ENCODE measurements at regions not wholly inside any gene's neighbourhood (a gene's known extent, or its start where the extent isn't known, plus 50 kb on each side); places are given as distances from the start of the nearest gene placed in this dataset.

- Histone ChIP-seq H3K4me2 (ENCODE audit: low read length) (no peak overlapping the region), H3K36me3 (ENCODE audit: insufficient read depth, low read length) (no peaks in the 10 kb centered on the region), H2AFZ (ENCODE audit: low read depth, low read length) (no peak overlapping the region), H3K9me3 (ENCODE audit: insufficient read depth, low read depth, low read length) (no peaks in the 10 kb centered on the region), H3K27me3 (ENCODE audit: insufficient read depth, low read length) (no peaks in the 10 kb centered on the region), H4K20me1 (ENCODE audit: insufficient read depth, low read length) (no peaks in the 10 kb centered on the region), H3K4me1 (ENCODE audit: insufficient read depth, low read length) (peaks cover 24% of the 10 kb centered on the region), H3K79me2 (ENCODE audit: insufficient read depth, low read length) (no peaks in the 10 kb centered on the region), H3K9ac (ENCODE audit: low read length) (no peak overlapping the region), H3K27ac (ENCODE audit: low read depth, low read length) (no peak overlapping the region), H3K4me3 (ENCODE audit: insufficient read depth, low read depth, low read length) (no peak overlapping the region)
- no peak for DNase-seq (ENCODE audit: low read depth)
- Mint-ChIP-seq H3K9me3 (ENCODE audit: unreplicated experiment) (no peaks in the 10 kb centered on the region), H3K27ac (ENCODE audit: unreplicated experiment) (no peak overlapping the region), H3K36me3 (ENCODE audit: low read depth, unreplicated experiment) (no peaks in the 10 kb centered on the region), H3K4me3 (ENCODE audit: unreplicated experiment) (no peak overlapping the region), H3K4me1 (ENCODE audit: low read depth, unreplicated experiment) (peaks cover 15% of the 10 kb centered on the region), H3K27me3 (ENCODE audit: low read depth, unreplicated experiment) (peaks cover 4% of the 10 kb centered on the region)
- TF ChIP-seq EZH2 (IDR thresholded peaks at IDR 0.05; ENCODE audit: insufficient read depth, low read length) (no peak), CTCF (IDR thresholded peaks at IDR 0.05; ENCODE audit: insufficient read depth, low read depth, low read length) (no peak)
- no peak for FAIRE-seq
These were observed 88.2 kb upstream of the LCLAT1 start for GRCh38 chr2:30358842-30359241.

GRCh38 chr2:30359644-30360167 is 87.3 kb upstream of the LCLAT1 start:
- Histone ChIP-seq H3K9me3 (ENCODE audit: insufficient read depth, low read depth, low read length) (no peaks in the 10 kb centered on the region), H2AFZ (ENCODE audit: low read depth, low read length) (no peak overlapping the region), H3K27ac (ENCODE audit: low read depth, low read length) (no peak overlapping the region), H3K4me2 (ENCODE audit: low read length) (no peak overlapping the region), H3K4me3 (ENCODE audit: insufficient read depth, low read depth, low read length) (no peak overlapping the region), H3K9ac (ENCODE audit: low read length) (no peak overlapping the region), H4K20me1 (ENCODE audit: insufficient read depth, low read length) (no peaks in the 10 kb centered on the region), H3K79me2 (ENCODE audit: insufficient read depth, low read length) (no peaks in the 10 kb centered on the region), H3K36me3 (ENCODE audit: insufficient read depth, low read length) (no peaks in the 10 kb centered on the region), H3K27me3 (ENCODE audit: insufficient read depth, low read length) (no peaks in the 10 kb centered on the region), H3K4me1 (ENCODE audit: insufficient read depth, low read length) (peaks cover 24% of the 10 kb centered on the region)
- no peak for FAIRE-seq
- Mint-ChIP-seq H3K9me3 (ENCODE audit: unreplicated experiment) (no peaks in the 10 kb centered on the region), H3K4me1 (ENCODE audit: low read depth, unreplicated experiment) (peaks cover 15% of the 10 kb centered on the region), H3K4me3 (ENCODE audit: unreplicated experiment) (no peak overlapping the region), H3K27me3 (ENCODE audit: low read depth, unreplicated experiment) (peaks cover 4% of the 10 kb centered on the region), H3K27ac (ENCODE audit: unreplicated experiment) (no peak overlapping the region), H3K36me3 (ENCODE audit: low read depth, unreplicated experiment) (no peaks in the 10 kb centered on the region)
- TF ChIP-seq EZH2 (IDR thresholded peaks at IDR 0.05; ENCODE audit: insufficient read depth, low read length) (no peak), CTCF (IDR thresholded peaks at IDR 0.05; ENCODE audit: insufficient read depth, low read depth, low read length) (no peak)
- DNase-seq (ENCODE audit: low read depth) = peak; percentile 20

- DNase-seq (ENCODE audit: low read depth) = peak; percentile 84
- no peak overlapping the region for H3K4me3 ChIP-seq (ENCODE audit: insufficient read depth, low read depth, low read length)
- no peaks in the 10 kb centered on the region for H3K27me3 ChIP-seq (ENCODE audit: insufficient read depth, low read length)
- H3K36me3 ChIP-seq (ENCODE audit: insufficient read depth, low read length) = no peaks in the 10 kb centered on the region
- Mint-ChIP-seq H3K4me1 (ENCODE audit: low read depth, unreplicated experiment) (peaks cover 22% of the 10 kb centered on the region), H3K9me3 (ENCODE audit: unreplicated experiment) (no peaks in the 10 kb centered on the region), H3K27ac (ENCODE audit: unreplicated experiment) (peak overlapping the region; percentile 29), H3K27me3 (ENCODE audit: low read depth, unreplicated experiment) (peaks cover 2% of the 10 kb centered on the region), H3K4me3 (ENCODE audit: unreplicated experiment) (no peak overlapping the region), H3K36me3 (ENCODE audit: low read depth, unreplicated experiment) (no peaks in the 10 kb centered on the region)
- TF ChIP-seq CTCF (IDR thresholded peaks at IDR 0.05; ENCODE audit: insufficient read depth, low read depth, low read length) (no peak), EZH2 (IDR thresholded peaks at IDR 0.05; ENCODE audit: insufficient read depth, low read length) (no peak)
- FAIRE-seq = peak; percentile 32
- H3K4me2 ChIP-seq (ENCODE audit: low read length) = peak overlapping the region; percentile 63
- H3K9me3 ChIP-seq (ENCODE audit: insufficient read depth, low read depth, low read length) = no peaks in the 10 kb centered on the region
- no peaks in the 10 kb centered on the region for H4K20me1 ChIP-seq (ENCODE audit: insufficient read depth, low read length)
- no peaks in the 10 kb centered on the region for H3K79me2 ChIP-seq (ENCODE audit: insufficient read depth, low read length)
- H3K9ac ChIP-seq (ENCODE audit: low read length) = no peak overlapping the region
- H2AFZ ChIP-seq (ENCODE audit: low read depth, low read length) = peak overlapping the region; percentile 22
- peaks cover 39% of the 10 kb centered on the region for H3K4me1 ChIP-seq (ENCODE audit: insufficient read depth, low read length)
- H3K27ac ChIP-seq (ENCODE audit: low read depth, low read length) = peak overlapping the region; percentile 50
These were observed 85.2 kb upstream of the LCLAT1 start for GRCh38 chr2:30361751-30362394.

Measured in astrocyte (in vitro differentiated cells and primary cell).